ENCODE measurements at regions not wholly inside any gene's neighbourhood (a gene's known extent, or its start where the extent isn't known, plus 50 kb on each side); places are given as distances from the start of the nearest gene placed in this dataset.

GRCh38 chr3:98259-98654 lies 98.3 kb upstream of the CHL1 start:
- TF ChIP-seq POLR2A (IDR thresholded peaks at IDR 0.05) (no peak), CTCF (IDR thresholded peaks at IDR 0.05) (no peak), POLR2AphosphoS5 (IDR thresholded peaks at IDR 0.05; ENCODE audit: insufficient read depth in 1 of 2, low read depth in 1 of 2) (no peak)

Data from vagina (tissue), 2 donors.